Right lobe of liver (tissue), 6 donors: ENCODE measurements at regions not wholly inside any gene's neighbourhood (a gene's known extent, or its start where the extent isn't known, plus 50 kb on each side); places are given as distances from the start of the nearest gene placed in this dataset.
A peak's percentile ranks its signal among the peaks of the same experiment; 100 is the strongest.

ENCODE experiments used
- ATAC-seq, 4 donors: fragments of 200-7000 bp; cut with Tn5 transposase; one replicate each; pipeline ENCODE4 v1.9.1; 2020; ENCODE audit warnings: mild to moderate bottlenecking in 4 of 4, moderate library complexity in 4 of 4
- DNase-seq, 3 donors: peaks; one replicate each; pipeline ENCODE4 v3.0.0-alpha.2; 2020
- H3K27ac ChIP-seq, 3 donors: fragments of 200-600 bp; one replicate each; pipeline ENCODE4 v1.8.0; 2022
- H3K27me3 ChIP-seq, 2 donors: fragments of 200-600 bp; one replicate each; pipeline ENCODE4 v1.8.0; 2022
- H3K36me3 ChIP-seq, 4 donors: fragments of 200-600 bp; sonication (generic) in 1 of 4; one replicate each; pipeline versions ENCODE4 v1.5.1 to v1.8.0; 2017 to 2022; ENCODE audit warnings: control low read depth in 1 of 4
- H3K4me1 ChIP-seq, 4 donors: fragments of 200-600 bp; sonication (generic) in 1 of 4; one replicate each; pipeline versions ENCODE4 v1.5.1 to v1.8.0; 2017 to 2022; ENCODE audit warnings: control low read depth in 1 of 4
- H3K4me3 ChIP-seq, 3 donors: fragments of 200-600 bp; one replicate each; pipeline ENCODE4 v1.8.0; 2022
- H3K9me3 ChIP-seq, 4 donors: fragments of 200-600 bp; sonication (generic) in 1 of 4; one replicate each; pipeline versions ENCODE4 v1.5.1 to v1.8.0; 2017 to 2022; ENCODE audit warnings: control low read depth in 1 of 4
- POLR2A ChIP-seq: fragments of 450-650 bp; IDR thresholded peaks from one replicate; pipeline ENCODE4 v1.6.1; 2017; ENCODE audit warnings: antibody characterized with exemption, mild to moderate bottlenecking
- WGBS: methylation state at CpG from one replicate; pipeline ENCODE4 v1.1.6; 2018; ENCODE audit warnings: low coverage, low lambda C conversion rate; ENCODE audit not compliant: insufficient coverage; ENCODE audit errors: missing lambda C conversion rate; 5-methylcytosine and 5-hydroxymethylcytosine counted together
- intact Hi-C, 2 donors: fragments of 100-400 bp; cut with DNase I; formaldehyde crosslinking; loops; one replicate each; pipeline versions ENCODE4 v1.11.2 to v1.14.1; 2022
- TF ChIP-seq, protein P1 (sequence below), 4 donors: fragments of 200-600 bp in 3 of 4; fragments of 450-650 bp in 1 of 4; IDR thresholded peaks; one replicate each; pipeline versions ENCODE4 v1.5.1 to v1.8.0; 2016 to 2022; ENCODE audit warnings: antibody characterized with exemption in 4 of 4, mild to moderate bottlenecking in 2 of 4
- donor health status: DM: no; HTN: yes; CAD: no.
- donor health status: DM: no; HTN: no; CAD: no.
- donor health status: DM: no; HTN: no; CAD: no.
- donor health status: DM: no; HTN: yes; CAD: no.
- donor health status: DM: no; HTN: yes; CAD: no.

DNA sequence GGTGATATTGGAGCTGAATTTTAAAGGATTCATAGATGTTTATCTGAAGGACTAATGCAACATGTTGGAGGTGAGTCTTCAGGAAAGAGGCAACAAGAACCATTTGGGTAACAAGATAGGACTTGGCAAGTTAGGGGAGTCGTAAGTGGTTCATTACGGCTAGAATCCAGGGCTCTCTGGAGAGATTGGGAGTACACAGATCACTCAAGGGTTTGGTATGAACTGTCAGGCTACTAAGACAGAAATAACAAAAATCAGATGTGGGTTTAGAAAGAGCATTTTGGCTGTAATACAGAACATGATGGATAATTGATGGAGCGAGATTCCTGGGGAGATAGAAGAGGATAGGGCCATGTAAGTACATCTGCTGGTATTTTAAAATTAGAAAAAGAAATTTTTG, 86.3 kb upstream of the ESR1 start:
- TF ChIP-seq, protein P1, sequence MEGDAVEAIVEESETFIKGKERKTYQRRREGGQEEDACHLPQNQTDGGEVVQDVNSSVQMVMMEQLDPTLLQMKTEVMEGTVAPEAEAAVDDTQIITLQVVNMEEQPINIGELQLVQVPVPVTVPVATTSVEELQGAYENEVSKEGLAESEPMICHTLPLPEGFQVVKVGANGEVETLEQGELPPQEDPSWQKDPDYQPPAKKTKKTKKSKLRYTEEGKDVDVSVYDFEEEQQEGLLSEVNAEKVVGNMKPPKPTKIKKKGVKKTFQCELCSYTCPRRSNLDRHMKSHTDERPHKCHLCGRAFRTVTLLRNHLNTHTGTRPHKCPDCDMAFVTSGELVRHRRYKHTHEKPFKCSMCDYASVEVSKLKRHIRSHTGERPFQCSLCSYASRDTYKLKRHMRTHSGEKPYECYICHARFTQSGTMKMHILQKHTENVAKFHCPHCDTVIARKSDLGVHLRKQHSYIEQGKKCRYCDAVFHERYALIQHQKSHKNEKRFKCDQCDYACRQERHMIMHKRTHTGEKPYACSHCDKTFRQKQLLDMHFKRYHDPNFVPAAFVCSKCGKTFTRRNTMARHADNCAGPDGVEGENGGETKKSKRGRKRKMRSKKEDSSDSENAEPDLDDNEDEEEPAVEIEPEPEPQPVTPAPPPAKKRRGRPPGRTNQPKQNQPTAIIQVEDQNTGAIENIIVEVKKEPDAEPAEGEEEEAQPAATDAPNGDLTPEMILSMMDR (IDR thresholded peaks at IDR 0.05): no peak
- no peak for TF ChIP-seq POLR2A
- no peak overlapping the region for H3K4me3 ChIP-seq
- H3K27me3 ChIP-seq: no peaks in the 10 kb centered on the region
- 94% methylated on average over 3 of the region's 3 CpGs for WGBS
- H3K27ac ChIP-seq: no peak overlapping the region
- no peak for ATAC-seq
- H3K9me3 ChIP-seq: no peaks in the 10 kb centered on the region
- DNase-seq: no peak
- peaks cover 0 to 3% (median under 1%) of the 10 kb centered on the region in 4 donors for H3K4me1 ChIP-seq
- intact Hi-C loops: no loop called here
- peaks cover 0 to 4% (median 0%) of the 10 kb centered on the region in 4 donors for H3K36me3 ChIP-seq

GRCh38 chr6:151721671-151722070, 85.8 kb upstream of the ESR1 start:
- Histone ChIP-seq H3K36me3 (peaks cover 0 to 4% (median 0%) of the 10 kb centered on the region in 4 donors), H3K4me3 (no peak overlapping the region), H3K27ac (no peak overlapping the region), H3K27me3 (no peaks in the 10 kb centered on the region), H3K4me1 (peaks cover 0 to 3% (median 0%) of the 10 kb centered on the region in 4 donors), H3K9me3 (no peaks in the 10 kb centered on the region)
- no peak for TF ChIP-seq POLR2A
- TF ChIP-seq, protein P1 (IDR thresholded peaks at IDR 0.05): no peak
- DNase-seq: no peak
- intact Hi-C loops: no loop called here
- 73% methylated on average over 1 of the region's 1 CpG for WGBS
- ATAC-seq: no peak

- 92% methylated on average over 4 of the region's 4 CpGs for WGBS
- ATAC-seq (no peak), DNase-seq (no peak)
- H3K9me3 ChIP-seq: no peaks in the 10 kb centered on the region
- no peak for TF ChIP-seq POLR2A
- TF ChIP-seq, protein P1 (IDR thresholded peaks at IDR 0.05): no peak
- peaks cover 0 to 4% (median 0%) of the 10 kb centered on the region in 4 donors for H3K36me3 ChIP-seq
- H3K27ac ChIP-seq: no peak overlapping the region
- intact Hi-C loops: no loop called here
- H3K27me3 ChIP-seq: no peaks in the 10 kb centered on the region
- no peak overlapping the region for H3K4me3 ChIP-seq
- H3K4me1 ChIP-seq: peaks cover 0 to 3% (median 0%) of the 10 kb centered on the region in 4 donors
Observed at GRCh38 chr6:151722342-151722741, 85.1 kb upstream of the ESR1 start.

DNA sequence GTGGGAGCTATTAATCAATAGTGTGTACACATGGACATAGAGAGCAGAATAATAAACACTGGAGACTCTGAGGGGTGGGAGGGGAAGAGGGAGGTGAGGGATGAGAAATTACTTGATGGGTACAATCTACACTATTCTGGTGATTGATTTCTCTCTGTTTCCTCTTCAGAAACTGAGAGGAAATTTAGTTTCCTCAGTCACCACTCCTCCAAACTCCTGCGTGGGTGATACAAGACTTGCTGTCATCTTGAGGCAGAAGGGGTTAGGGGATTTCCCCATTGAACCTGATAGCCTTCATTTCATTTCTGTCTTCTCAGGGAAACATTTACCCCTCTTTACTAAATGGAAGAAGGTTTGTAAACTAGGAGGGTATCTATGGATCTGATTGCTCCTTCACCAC, 84.3 kb upstream of the ESR1 start:
- H3K27me3 ChIP-seq: no peaks in the 10 kb centered on the region
- intact Hi-C loops: no loop called here
- WGBS: 58% methylated on average over 1 of the region's 1 CpG
- TF ChIP-seq POLR2A: no peak
- TF ChIP-seq, protein P1 (IDR thresholded peaks at IDR 0.05): no peak
- no peak overlapping the region for H3K27ac ChIP-seq
- no peaks in the 10 kb centered on the region for H3K9me3 ChIP-seq
- H3K4me3 ChIP-seq: no peak overlapping the region
- peaks cover 0 to 4% (median 0%) of the 10 kb centered on the region in 4 donors for H3K36me3 ChIP-seq
- H3K4me1 ChIP-seq: peaks cover 0 to 3% (median 0%) of the 10 kb centered on the region in 4 donors
- ATAC-seq: peak in 2 of 4 donors; percentile 18 to 34
- no peak for DNase-seq
